Suppressor macrophage (primary cell): ENCODE measurements at regions not wholly inside any gene's neighbourhood (a gene's known extent, or its start where the extent isn't known, plus 50 kb on each side); places are given as distances from the start of the nearest gene placed in this dataset.
"Not testable (repeated sequence)": the region's sequence is repeated elsewhere in the genome, so short reads cannot be mapped to it uniquely, and the experiment has no call there.

Source experiments
- DNase-seq, 4 experiments: peaks; one replicate each; pipeline ENCODE4 v3.0.0-alpha.2; 2020 to 2022

DNA sequence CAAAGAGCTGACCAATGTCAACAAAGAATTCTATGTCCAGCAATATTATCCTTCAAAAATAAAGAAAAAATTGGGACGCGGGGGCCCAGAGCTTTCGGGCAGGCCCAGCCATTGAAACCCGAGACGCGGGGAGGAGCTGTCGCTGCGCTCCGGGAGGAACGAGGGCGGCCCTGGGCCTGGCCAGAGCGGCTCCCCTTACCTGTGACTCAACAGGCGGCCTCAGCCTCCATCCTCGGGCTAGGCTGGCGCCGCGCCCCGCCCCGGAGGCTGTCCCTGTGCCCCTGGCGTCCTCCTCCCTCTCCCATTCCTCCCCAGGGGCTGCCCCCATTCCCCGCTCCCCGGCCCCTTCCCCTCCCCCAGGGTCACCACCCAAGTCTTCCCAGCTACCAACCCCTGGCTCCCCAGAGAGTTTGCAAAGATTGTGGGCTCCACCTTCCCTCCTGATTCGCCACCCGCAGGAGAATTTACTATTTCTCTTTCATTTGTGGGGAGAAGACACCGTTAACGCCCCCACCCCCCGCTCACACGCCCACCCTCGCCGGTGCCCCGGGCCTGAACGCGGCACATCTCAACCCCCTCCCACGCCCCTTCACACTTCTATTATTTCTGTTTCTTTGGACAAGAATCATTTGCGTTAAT, 127.9 kb downstream of the ARRDC4 start:
- DNase-seq: not testable (repeated sequence)

- DNase-seq: not testable (repeated sequence)
Observed at GRCh38 chr15:98089352-98089751, 128.8 kb downstream of the ARRDC4 start.

DNA sequence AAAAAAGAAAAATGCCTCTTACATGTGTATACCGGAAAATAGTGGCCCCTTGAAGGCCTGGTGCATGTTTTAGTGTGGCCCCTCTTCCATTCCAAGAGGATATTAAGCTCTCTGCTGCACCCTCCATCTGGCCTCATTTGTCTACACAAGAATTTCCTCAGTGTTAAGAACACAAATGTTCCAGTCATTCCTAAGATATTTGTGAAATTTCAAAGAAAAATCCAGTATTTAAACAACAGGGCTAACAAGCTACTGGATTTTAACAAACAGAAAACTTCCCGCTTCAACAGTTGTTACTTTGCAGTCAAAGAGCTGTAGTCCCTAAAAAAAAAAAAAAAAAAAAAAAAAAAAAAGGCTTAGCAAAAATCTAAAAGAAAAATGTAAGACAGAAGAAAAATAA, 137.5 kb downstream of the ARRDC4 start:
- not testable (repeated sequence) for DNase-seq

GRCh38 chr15:98100606-98101005, 140.1 kb downstream of the ARRDC4 start:
- DNase-seq: not testable (repeated sequence)

GRCh38 chr15:98103570-98103969, 143.1 kb downstream of the ARRDC4 start:
- DNase-seq: no peak

- not testable (repeated sequence) for DNase-seq
Observed at GRCh38 chr15:98104386-98105151, 144.1 kb downstream of the ARRDC4 start.

DNA sequence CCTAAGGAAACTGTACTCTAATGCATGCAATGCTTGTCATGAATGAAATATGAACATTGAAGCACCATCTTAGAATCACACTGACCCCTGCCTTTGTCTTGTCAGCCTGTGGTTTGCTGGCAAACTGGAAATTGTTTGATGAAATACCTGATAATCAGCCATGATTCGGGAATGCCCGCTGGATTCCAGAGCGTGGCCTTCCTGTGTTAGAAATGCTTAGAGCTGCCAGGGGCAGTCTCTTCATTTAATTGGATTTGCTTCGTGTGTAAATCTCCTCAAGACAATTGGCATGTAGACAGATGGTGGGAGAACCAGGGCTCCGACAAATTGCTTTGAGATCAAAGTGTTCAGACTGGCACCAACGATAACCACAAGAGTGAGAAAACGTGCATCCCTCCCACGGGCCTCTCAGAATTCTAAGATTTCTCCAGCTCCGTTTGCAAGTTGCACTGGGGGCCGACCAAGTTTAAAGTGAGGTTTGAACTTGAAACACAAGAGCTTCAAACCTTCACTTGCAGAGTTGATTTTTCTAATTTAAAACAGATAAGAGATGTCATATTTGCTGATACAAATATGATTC, 146.2 kb downstream of the ARRDC4 start:
- not testable (repeated sequence) for DNase-seq

DNA sequence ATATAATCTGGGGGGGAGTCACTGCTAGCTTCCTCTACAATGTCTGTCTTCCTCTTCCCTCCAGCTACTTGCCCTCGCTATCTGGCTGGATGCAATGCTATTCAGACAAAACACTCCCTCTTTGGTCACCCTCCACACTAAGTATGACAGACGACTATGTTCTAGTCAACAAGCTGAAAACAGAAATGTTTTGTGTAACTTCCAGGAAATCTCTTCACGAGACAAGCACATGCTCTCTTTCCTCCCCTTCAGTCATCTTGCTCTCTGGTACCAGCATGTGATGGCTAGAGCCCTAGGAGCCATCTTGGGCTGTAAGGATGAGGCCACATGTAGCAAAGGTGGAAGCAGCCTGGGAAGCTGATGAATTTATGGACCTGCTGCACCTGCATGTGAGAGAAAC, 151.3 kb downstream of the ARRDC4 start:
- no peak for DNase-seq

DNA sequence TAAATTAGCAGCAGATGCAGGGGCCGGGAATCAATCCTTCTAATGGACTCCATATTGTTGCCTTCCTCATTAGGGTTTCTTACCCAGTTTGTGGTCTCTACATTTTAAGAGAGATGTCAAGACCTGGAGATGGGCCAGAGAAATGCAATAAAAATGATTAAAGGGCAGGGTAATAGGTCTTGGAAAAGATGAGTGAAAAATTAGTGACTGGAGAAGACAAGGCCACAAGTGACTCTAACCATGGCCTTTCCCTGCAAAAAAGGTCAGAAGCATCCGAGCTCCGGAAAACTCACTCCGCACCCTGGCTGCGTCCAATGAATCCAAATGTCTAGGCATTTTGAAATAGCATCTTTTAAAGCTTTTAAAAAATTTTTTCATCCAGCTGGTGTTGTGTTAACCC, 152.8 kb downstream of the ARRDC4 start:
- no peak for DNase-seq

- DNase-seq: no peak
Observed at GRCh38 chr15:98120561-98120960, 160.1 kb downstream of the ARRDC4 start.

DNA sequence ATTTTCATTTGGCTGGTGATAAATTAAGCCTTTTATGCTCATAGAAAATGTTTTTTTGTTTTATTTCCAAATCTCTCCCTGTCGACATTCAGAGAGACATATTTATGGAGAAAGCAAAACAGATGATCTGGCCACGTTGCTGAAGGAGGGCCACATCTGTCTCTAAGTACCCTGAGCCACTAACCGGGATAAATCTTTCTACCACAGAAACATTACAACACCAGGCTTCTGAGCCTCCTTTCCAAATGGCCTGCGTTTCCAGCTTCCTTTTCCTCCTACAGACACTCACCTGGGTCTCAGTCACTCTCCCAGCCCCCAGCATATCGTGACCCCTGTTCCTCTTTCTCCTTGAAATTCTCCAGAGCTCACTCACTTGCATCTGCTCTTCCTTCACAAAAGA, 161.0 kb downstream of the ARRDC4 start:
- peak; percentile 50 to 65 (median 58) for DNase-seq

DNA sequence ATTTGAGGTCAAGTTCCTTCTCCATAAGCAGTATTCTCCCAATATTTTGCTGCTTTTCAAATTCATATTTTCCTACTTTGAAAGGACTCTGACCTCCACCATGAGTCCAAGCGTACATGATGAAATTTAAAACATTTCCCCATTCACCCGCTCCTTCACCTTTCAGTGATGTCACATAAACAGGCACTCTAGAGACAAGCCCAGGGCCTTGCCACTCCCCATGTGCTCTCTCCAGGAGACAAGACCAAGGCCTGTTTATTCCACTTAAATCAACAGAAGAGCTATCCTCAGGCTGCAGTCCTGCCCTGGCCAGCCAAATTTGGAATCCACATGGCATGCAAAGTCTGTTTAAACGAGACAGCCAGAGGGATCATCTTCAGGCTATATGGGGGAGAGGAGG, 161.5 kb downstream of the ARRDC4 start:
- DNase-seq: peak in 2 of 4 experiments; percentile 7 to 36

DNA sequence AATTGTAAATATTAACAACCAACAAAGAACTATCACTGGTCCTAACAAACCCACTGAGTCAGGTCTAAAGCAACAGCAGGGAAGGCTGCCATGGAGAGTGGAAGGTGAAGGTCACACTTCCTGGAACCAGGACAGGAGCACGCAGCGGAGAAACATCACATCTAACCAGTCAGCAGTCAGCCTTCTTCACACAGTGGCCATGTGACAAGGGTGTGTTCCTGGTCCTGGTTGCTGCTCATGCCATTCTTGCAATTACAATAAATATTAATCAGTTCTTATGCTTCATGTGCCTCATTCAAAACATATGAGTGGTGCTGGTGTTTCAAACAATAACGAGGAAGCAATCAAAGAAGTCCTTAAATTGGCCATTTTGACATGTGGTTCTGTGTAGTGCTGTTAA, 162.8 kb downstream of the ARRDC4 start:
- no peak for DNase-seq

DNA sequence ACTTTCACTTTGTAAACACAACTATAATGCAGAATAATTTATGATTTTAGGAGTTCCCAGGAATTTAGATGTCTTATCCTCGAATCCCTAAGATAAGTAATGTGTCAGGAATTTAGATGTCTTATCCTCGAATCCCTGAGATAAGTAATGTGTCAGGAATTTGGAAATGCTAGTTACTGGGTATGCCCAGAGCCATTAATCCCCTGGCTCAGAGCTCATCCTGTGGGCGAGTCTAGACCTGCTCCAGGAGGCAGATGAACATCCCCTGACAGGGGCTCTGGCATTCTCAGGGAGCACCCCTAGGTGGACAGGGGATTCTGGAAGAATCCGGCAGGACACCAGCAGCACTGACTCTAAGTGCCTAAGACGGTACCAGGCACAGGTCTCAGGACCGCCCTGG, 163.3 kb downstream of the ARRDC4 start:
- DNase-seq: no peak

GRCh38 chr15:98124581-98124980, 164.1 kb downstream of the ARRDC4 start:
- no peak for DNase-seq

DNA sequence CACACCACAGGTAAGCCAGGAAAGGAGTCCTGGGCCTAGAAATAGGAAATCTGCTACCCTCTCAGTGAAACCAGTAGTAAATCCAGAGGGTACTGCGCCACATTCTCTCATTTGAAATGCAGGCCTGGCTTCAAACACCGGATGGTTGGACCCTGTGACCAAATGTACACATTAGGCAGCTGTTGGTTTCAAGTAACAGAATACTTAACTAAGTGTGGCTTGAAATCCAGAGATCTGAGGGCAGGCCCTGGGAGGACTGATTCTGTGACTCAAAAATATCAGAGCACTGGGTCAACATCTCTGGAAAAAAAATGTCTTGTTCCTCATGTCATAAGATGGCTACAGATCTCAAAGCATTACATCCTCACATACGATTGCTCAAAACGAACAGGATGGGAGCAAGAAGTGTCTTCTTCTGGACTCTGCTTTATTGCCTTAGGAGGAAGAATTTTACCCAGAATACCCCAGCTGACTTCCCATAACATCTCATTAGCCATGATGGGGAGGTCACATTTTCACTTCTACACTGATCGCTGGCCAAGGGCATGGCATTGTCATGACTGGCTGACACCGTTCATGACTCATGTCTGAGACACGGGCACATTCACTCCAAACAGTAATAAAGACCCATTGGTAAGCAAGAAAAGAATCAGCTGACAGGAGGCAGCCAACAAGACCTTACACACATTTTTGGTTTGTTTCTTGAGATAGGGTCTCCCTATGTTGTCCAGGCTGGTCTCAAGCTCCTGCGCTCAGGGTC, 166.0 kb downstream of the ARRDC4 start:
- DNase-seq: peak in 1 of 4 experiments; percentile 40

- DNase-seq: peak; percentile 16 to 51 (median 32)
Observed at GRCh38 chr15:98127586-98127985, 167.1 kb downstream of the ARRDC4 start.

DNA sequence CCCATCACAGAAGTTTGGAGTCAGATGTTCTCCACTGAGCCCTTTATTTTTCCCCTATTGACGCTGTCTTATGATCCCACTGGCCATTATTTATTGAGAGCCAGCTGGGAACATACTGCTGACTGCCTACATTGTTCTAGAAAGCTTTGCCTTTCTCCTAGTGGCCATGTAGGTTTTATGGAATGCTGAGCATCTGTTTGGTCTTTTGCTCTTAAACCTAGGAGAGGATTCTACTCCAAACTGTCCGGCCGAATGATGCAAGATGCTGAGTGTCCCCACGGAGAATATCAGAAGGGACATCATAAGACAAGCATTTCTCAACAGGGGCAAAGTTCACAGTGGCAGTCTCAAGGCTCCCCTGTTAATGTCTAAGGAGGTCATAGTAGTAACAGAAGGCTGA, 171.4 kb downstream of the ARRDC4 start:
- peak in 3 of 4 experiments; percentile 35 to 39 (median 36) for DNase-seq

GRCh38 chr15:98134905-98135304, 174.4 kb downstream of the ARRDC4 start:
- no peak for DNase-seq

DNA sequence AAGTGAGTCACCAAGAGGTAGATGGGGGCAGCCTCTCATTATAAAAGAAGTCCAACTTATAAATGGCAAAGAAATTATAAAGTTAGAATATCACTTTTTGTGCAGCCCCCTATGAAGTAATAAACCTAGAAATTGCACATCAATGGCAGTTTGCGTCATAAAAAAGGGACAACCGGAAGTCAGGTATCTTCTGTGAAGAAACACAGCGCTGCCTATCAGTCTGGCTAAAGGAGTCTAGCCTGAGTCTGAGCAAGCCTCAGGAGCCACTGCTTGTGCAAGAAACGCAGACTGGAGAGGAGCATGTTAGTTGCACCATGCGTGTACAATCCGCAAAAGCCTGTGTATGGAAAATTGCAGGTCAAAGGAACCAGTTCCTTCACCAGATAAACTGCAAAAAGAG, 178.4 kb downstream of the ARRDC4 start:
- DNase-seq: no peak

GRCh38 chr15:98139337-98139736, 178.8 kb downstream of the ARRDC4 start:
- no peak for DNase-seq

DNA sequence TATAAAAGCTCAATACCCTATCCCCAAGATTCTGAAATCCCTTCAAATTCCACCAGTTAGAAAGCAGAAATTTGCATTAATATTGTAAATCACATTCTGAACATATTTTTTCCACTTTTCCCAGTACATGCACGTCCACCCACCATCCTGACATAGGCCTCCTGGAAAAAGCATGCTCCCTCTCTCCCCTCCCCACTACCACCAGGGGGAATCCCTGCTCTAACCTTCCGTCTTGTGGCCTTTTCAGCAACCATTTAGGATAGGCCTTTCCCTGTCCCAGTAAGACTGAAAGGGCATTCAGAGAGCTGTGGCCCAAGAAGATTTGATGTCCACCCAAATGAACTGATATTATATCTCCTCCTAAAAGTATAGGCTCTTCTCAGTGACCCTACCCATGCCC, 182.1 kb downstream of the ARRDC4 start:
- no peak for DNase-seq

- DNase-seq: no peak
Observed at GRCh38 chr15:98143116-98143515, 182.6 kb downstream of the ARRDC4 start.
